Endothelial cell of umbilical vein (primary cell): ENCODE measurements at regions not wholly inside any gene's neighbourhood (a gene's known extent, or its start where the extent isn't known, plus 50 kb on each side); places are given as distances from the start of the nearest gene placed in this dataset.

Experiments used
- BruUV-seq: library from RNA; stranded (reverse); fragments of 400-500 nt; replicated peaks from 2 replicates; lab custom pipeline; 2021; lab: Mats Ljungman, UMichigan
- CTCF ChIA-PET: fragments of 300-600, 350-600 bp; sonication (Branson Sonifier 250); formaldehyde crosslinking; loops from one replicate; lab custom pipeline; 2021; ENCODE audit warnings: antibody characterized with exemption, inconsistent platforms; lab: Charles Lee
- POLR2A ChIA-PET: fragments of 300-600, 350-600 bp; sonication (Branson Sonifier 250); formaldehyde crosslinking; loops from one replicate; lab custom pipeline; 2021; ENCODE audit warnings: antibody characterized with exemption, inconsistent platforms; lab: Charles Lee
- DNase-seq: peaks from one replicate; pipeline ENCODE4 v3.0.0-alpha.2; 2011; ENCODE audit warnings: low read depth, low spot score
- FAIRE-seq: peaks from 2 replicates; lab custom pipeline; 2011; peaks lifted over from hg19 to GRCh38; lab: Jason Lieb, UNC
- H2AFZ ChIP-seq: 2 replicates; pipeline ENCODE4 v1.6.0; 2012; ENCODE audit warnings: low read depth, low read length, control low read depth, inconsistent platforms
- H3K27ac ChIP-seq: 2 replicates; pipeline ENCODE4 v1.5.1; 2011; ENCODE audit warnings: low read depth, mild to moderate bottlenecking, control low read depth, low read length, moderate library complexity; ENCODE audit not compliant: insufficient read depth
- H3K27me3 ChIP-seq, 2 experiments: 2 replicates each; pipeline versions ENCODE4 v1.6.0 to v1.6.1; 2011; ENCODE audit warnings: low read length in 2 of 2, mixed read lengths in 1 of 2; ENCODE audit not compliant: control insufficient read depth in 2 of 2, insufficient read depth in 2 of 2
- H3K36me3 ChIP-seq, 2 experiments: 2 replicates in 1 of 2; 3 replicates in 1 of 2; pipeline ENCODE4 v1.5.1; 2011; ENCODE audit warnings: low read length in 2 of 2, mild to moderate bottlenecking in 1 of 2, moderate library complexity in 1 of 2; ENCODE audit not compliant: control insufficient read depth in 2 of 2, insufficient read depth in 2 of 2; ENCODE audit errors: extremely low read depth in 1 of 2
- H3K4me1 ChIP-seq: 3 replicates; pipeline ENCODE4 v1.5.1; 2011; ENCODE audit warnings: mild to moderate bottlenecking, low read length; ENCODE audit not compliant: control insufficient read depth, insufficient read depth; ENCODE audit errors: extremely low read depth
- H3K4me2 ChIP-seq: 2 replicates; pipeline ENCODE4 v1.6.1; 2011; ENCODE audit warnings: low read length, control low read depth, mixed read lengths; ENCODE audit not compliant: insufficient read depth
- H3K4me3 ChIP-seq, 3 experiments: fragments of 200-600 bp in 1 of 3; sonication (generic), shearing (Covaris generic) in 1 of 3; replicated peaks in 1 of 3; 2 replicates each; pipeline ENCODE4 v1.5.1; 2011 to 2016; ENCODE audit warnings: control low read depth in 3 of 3, low read length in 3 of 3, mild to moderate bottlenecking in 2 of 3, inconsistent platforms in 1 of 3, low read depth in 1 of 3, moderate library complexity in 1 of 3; ENCODE audit not compliant: insufficient read depth in 1 of 3
- H3K79me2 ChIP-seq: 2 replicates; pipeline ENCODE4 v1.6.0; 2012; ENCODE audit warnings: low read length, inconsistent platforms; ENCODE audit not compliant: control insufficient read depth, insufficient read depth
- H3K9ac ChIP-seq: replicated peaks from 2 replicates; pipeline ENCODE3; 2011; ENCODE audit warnings: low read length, control low read depth; ENCODE audit not compliant: insufficient read depth; ENCODE audit errors: extremely low read depth
- H3K9me1 ChIP-seq: replicated peaks from 3 replicates; pipeline ENCODE4 v1.6.0; 2011; ENCODE audit warnings: mild to moderate bottlenecking, low read length; ENCODE audit not compliant: control insufficient read depth, insufficient read depth; ENCODE audit errors: extremely low read depth
- H3K9me3 ChIP-seq: replicated peaks from 2 replicates; pipeline ENCODE4 v1.5.1; 2012; ENCODE audit warnings: low read length, inconsistent platforms; ENCODE audit not compliant: control insufficient read depth, insufficient read depth
- H4K20me1 ChIP-seq: replicated peaks from 2 replicates; pipeline ENCODE3; 2011; ENCODE audit warnings: mild to moderate bottlenecking, low read length; ENCODE audit not compliant: control insufficient read depth, insufficient read depth; ENCODE audit errors: extremely low read depth
- EZH2 ChIP-seq: IDR thresholded peaks from 2 replicates; pipeline ENCODE4 v1.6.1; 2012; ENCODE audit warnings: borderline replicate concordance, low read depth, mild to moderate bottlenecking, moderate library complexity, low read length, inconsistent platforms; ENCODE audit not compliant: severe bottlenecking
- FOS ChIP-seq: IDR thresholded peaks from 2 replicates; pipeline ENCODE4 v1.6.1; 2011; ENCODE audit warnings: mild to moderate bottlenecking, low read length, moderate library complexity, borderline replicate concordance; ENCODE audit not compliant: insufficient read depth
- GATA2 ChIP-seq: IDR thresholded peaks from 2 replicates; pipeline ENCODE4 v1.7.0; 2011; ENCODE audit warnings: low read depth, mild to moderate bottlenecking, moderate library complexity, mixed read lengths, low read length; ENCODE audit not compliant: insufficient read length, insufficient read depth
- JUN ChIP-seq: IDR thresholded peaks from 2 replicates; pipeline ENCODE4 v1.6.1; 2011; ENCODE audit warnings: borderline replicate concordance, low read depth; ENCODE audit not compliant: insufficient read length, insufficient read depth
- MAX ChIP-seq: IDR thresholded peaks from 2 replicates; pipeline ENCODE4 v1.6.1; 2011; ENCODE audit not compliant: insufficient read depth, insufficient read length
- MYC ChIP-seq: IDR thresholded peaks from one replicate; pipeline ENCODE4 v1.6.1; 2011; ENCODE audit warnings: mild to moderate bottlenecking, low read depth, low read length
- POLR2A ChIP-seq: IDR thresholded peaks from 2 replicates; pipeline ENCODE4 v1.6.1; 2012; ENCODE audit warnings: low read depth, mild to moderate bottlenecking, control low read depth, low read length
- POLR2AphosphoS5 ChIP-seq: IDR thresholded peaks from 2 replicates; pipeline ENCODE4 v1.6.1; 2012; ENCODE audit warnings: low read depth, mild to moderate bottlenecking, control low read depth, low read length, moderate library complexity; ENCODE audit not compliant: insufficient read depth
- dilution Hi-C: fragments of 300-500 bp; cut with MboI; formaldehyde crosslinking; loops from one replicate; pipeline ENCODE4 v1.15.0; 2019; ENCODE audit warnings: low sequenced_read_pairs; ENCODE audit not compliant: extremely low pct_ligation_motif_present
- intact Hi-C: fragments of 100-400 bp; cut with micrococcal nuclease; formaldehyde crosslinking; loops from one replicate; pipeline ENCODE4 v1.10.0; 2022
- TF ChIP-seq, protein P1 (sequence below), 2 donors: IDR thresholded peaks; 1 replicate in 1 of 2; 2 replicates in 1 of 2; pipeline ENCODE4 v1.5.1; 2011; ENCODE audit warnings: low read length in 2 of 2, mild to moderate bottlenecking in 2 of 2, moderate library complexity in 2 of 2, control low read depth in 1 of 2, inconsistent platforms in 1 of 2, low read depth in 1 of 2; ENCODE audit not compliant: insufficient read depth in 1 of 2; ENCODE audit errors: extremely low read depth in 1 of 2

- no peaks in the 10 kb centered on the region for H3K9me3 ChIP-seq
- no peak overlapping the region for H3K9ac ChIP-seq
- POLR2A ChIA-PET, result no interaction called here
- H3K9me1 ChIP-seq, result no peaks in the 10 kb centered on the region
- H3K27ac ChIP-seq, result no peak overlapping the region
- TF ChIP-seq EZH2 (no peak), JUN (no peak), MYC (no peak), GATA2 (no peak), POLR2AphosphoS5 (no peak), FOS (no peak), MAX (no peak), POLR2A (no peak)
- TF ChIP-seq, protein P1, sequence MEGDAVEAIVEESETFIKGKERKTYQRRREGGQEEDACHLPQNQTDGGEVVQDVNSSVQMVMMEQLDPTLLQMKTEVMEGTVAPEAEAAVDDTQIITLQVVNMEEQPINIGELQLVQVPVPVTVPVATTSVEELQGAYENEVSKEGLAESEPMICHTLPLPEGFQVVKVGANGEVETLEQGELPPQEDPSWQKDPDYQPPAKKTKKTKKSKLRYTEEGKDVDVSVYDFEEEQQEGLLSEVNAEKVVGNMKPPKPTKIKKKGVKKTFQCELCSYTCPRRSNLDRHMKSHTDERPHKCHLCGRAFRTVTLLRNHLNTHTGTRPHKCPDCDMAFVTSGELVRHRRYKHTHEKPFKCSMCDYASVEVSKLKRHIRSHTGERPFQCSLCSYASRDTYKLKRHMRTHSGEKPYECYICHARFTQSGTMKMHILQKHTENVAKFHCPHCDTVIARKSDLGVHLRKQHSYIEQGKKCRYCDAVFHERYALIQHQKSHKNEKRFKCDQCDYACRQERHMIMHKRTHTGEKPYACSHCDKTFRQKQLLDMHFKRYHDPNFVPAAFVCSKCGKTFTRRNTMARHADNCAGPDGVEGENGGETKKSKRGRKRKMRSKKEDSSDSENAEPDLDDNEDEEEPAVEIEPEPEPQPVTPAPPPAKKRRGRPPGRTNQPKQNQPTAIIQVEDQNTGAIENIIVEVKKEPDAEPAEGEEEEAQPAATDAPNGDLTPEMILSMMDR (IDR thresholded peaks at IDR 0.05; ENCODE audit: extremely low read depth in 1 of 2, insufficient read depth in 1 of 2, low read depth in 1 of 2, low read length in 2 of 2), result no peak
- H3K4me2 ChIP-seq, result no peak overlapping the region
- no peak for FAIRE-seq
- no peak for DNase-seq
- H4K20me1 ChIP-seq, result no peaks in the 10 kb centered on the region
- dilution Hi-C loops, result no loop called here
- no peak overlapping the region for H2AFZ ChIP-seq
- BruUV-seq, result no TSS peak
- no peaks in the 10 kb centered on the region for H3K27me3 ChIP-seq
- CTCF ChIA-PET, result interaction anchor here (0.8 to 1.7 kb wide), 5 partner anchors 87 to 550 kb away, joined by 3 to 4 read pairs (median 3); no protein-coding TSS in a partner anchor
- no peak overlapping the region for H3K4me3 ChIP-seq
- intact Hi-C loops, result loop anchor here (10.0 kb wide), 1 partner anchor 862 kb away; no protein-coding TSS in a partner anchor
- H3K36me3 ChIP-seq, result no peaks in the 10 kb centered on the region
- peaks cover 8% of the 10 kb centered on the region for H3K4me1 ChIP-seq
- no peaks in the 10 kb centered on the region for H3K79me2 ChIP-seq
Measured at GRCh38 chr13:50526661-50527071, 316.8 kb downstream of the DLEU7 start.
